Liver (tissue), 8 donors: ENCODE measurements at regions not wholly inside any gene's neighbourhood (a gene's known extent, or its start where the extent isn't known, plus 50 kb on each side); places are given as distances from the start of the nearest gene placed in this dataset.

Experiments
- DNase-seq: peaks from one replicate; pipeline ENCODE4 v3.0.0-alpha.2; 2017; ENCODE audit warnings: low spot score
- H3K27ac ChIP-seq, 2 donors: one replicate each; pipeline ENCODE4 v1.7.0; 2013; ENCODE audit warnings: inconsistent platforms in 2 of 2, low read length in 2 of 2, control low read depth in 1 of 2, low read depth in 1 of 2, mild to moderate bottlenecking in 1 of 2
- H3K27me3 ChIP-seq, 4 donors: one replicate each; pipeline versions ENCODE4 v1.6.1 to v1.7.0; 2013; ENCODE audit warnings: low read length in 3 of 4, inconsistent platforms in 1 of 4, mild to moderate bottlenecking in 1 of 4, moderate library complexity in 1 of 4; ENCODE audit not compliant: control insufficient read depth in 4 of 4, insufficient read depth in 4 of 4
- H3K36me3 ChIP-seq, 4 donors: one replicate each; pipeline versions ENCODE4 v1.6.1 to v1.7.0; 2013; ENCODE audit warnings: low read length in 3 of 4, mild to moderate bottlenecking in 3 of 4, low read depth in 1 of 4, moderate library complexity in 1 of 4; ENCODE audit not compliant: control insufficient read depth in 4 of 4, insufficient read depth in 3 of 4
- H3K4me1 ChIP-seq, 4 donors: one replicate each; pipeline versions ENCODE4 v1.6.1 to v1.7.0; 2013; ENCODE audit warnings: low read length in 3 of 4, mild to moderate bottlenecking in 3 of 4, moderate library complexity in 1 of 4; ENCODE audit not compliant: control insufficient read depth in 4 of 4, insufficient read depth in 4 of 4
- H3K4me3 ChIP-seq, 3 donors: one replicate each; pipeline versions ENCODE4 v1.6.1 to v1.7.0; 2013; ENCODE audit warnings: low read length in 3 of 3, control low read depth in 1 of 3, low read depth in 1 of 3, mild to moderate bottlenecking in 1 of 3
- H3K9ac ChIP-seq, 2 donors: one replicate each; pipeline ENCODE4 v1.7.0; 2013; ENCODE audit warnings: low read length in 2 of 2, mild to moderate bottlenecking in 2 of 2, moderate library complexity in 2 of 2, control low read depth in 1 of 2, low read depth in 1 of 2
- H3K9me3 ChIP-seq, 4 donors: one replicate each; pipeline versions ENCODE4 v1.6.1 to v1.7.0; 2013; ENCODE audit warnings: low read length in 3 of 4; ENCODE audit not compliant: control insufficient read depth in 4 of 4
- EGR1 ChIP-seq, 2 donors: IDR thresholded peaks; 2 replicates each; pipeline ENCODE4 v1.6.1; 2016 to 2018; ENCODE audit warnings: antibody characterized with exemption in 2 of 2, low read depth in 2 of 2
- FOXA1 ChIP-seq: IDR thresholded peaks from 2 replicates; pipeline ENCODE4 v1.6.1; 2016; ENCODE audit warnings: antibody characterized with exemption
- FOXA2 ChIP-seq: IDR thresholded peaks from 2 replicates; pipeline ENCODE4 v1.6.1; 2016; ENCODE audit warnings: antibody characterized with exemption
- GABPA ChIP-seq, 2 donors: IDR thresholded peaks in 1 of 2; conservative IDR thresholded peaks in 1 of 2; 2 replicates each; pipeline ENCODE4 v1.6.1; 2016; ENCODE audit warnings: antibody characterized with exemption in 2 of 2, mild to moderate bottlenecking in 1 of 2, moderate library complexity in 1 of 2
- HNF4A ChIP-seq, 2 donors: conservative IDR thresholded peaks; 2 replicates each; pipeline ENCODE4 v1.6.1; 2016; ENCODE audit warnings: antibody characterized with exemption in 2 of 2, mild to moderate bottlenecking in 2 of 2
- HNF4G ChIP-seq: IDR thresholded peaks from 2 replicates; pipeline ENCODE4 v1.6.1; 2016; ENCODE audit warnings: antibody characterized with exemption
- JUND ChIP-seq, 2 donors: IDR thresholded peaks; 2 replicates each; pipeline ENCODE4 v1.6.1; 2016; ENCODE audit warnings: antibody characterized with exemption in 2 of 2
- RAD21 ChIP-seq, 2 donors: IDR thresholded peaks; 2 replicates each; pipeline ENCODE4 v1.6.1; 2016; ENCODE audit warnings: antibody characterized with exemption in 2 of 2, mild to moderate bottlenecking in 2 of 2
- REST ChIP-seq: IDR thresholded peaks from 2 replicates; pipeline ENCODE4 v1.6.1; 2016; ENCODE audit warnings: antibody characterized with exemption, mild to moderate bottlenecking
- RXRA ChIP-seq, 2 donors: IDR thresholded peaks; 2 replicates each; pipeline ENCODE4 v1.6.1; 2017 to 2018; ENCODE audit warnings: antibody characterized with exemption in 2 of 2, mild to moderate bottlenecking in 1 of 2
- SP1 ChIP-seq: IDR thresholded peaks from 2 replicates; pipeline ENCODE4 v1.6.1; 2018; ENCODE audit warnings: antibody characterized with exemption, mild to moderate bottlenecking
- YY1 ChIP-seq: IDR thresholded peaks from 2 replicates; pipeline ENCODE4 v1.6.1; 2016; ENCODE audit warnings: antibody characterized with exemption, mild to moderate bottlenecking
- WGBS: extraction: QIAGEN DNeasy Blood & Tissue Kit; methylation state at CpG from one replicate; pipeline ENCODE4 v1.1.7; 2013; 5-methylcytosine and 5-hydroxymethylcytosine counted together
- TF ChIP-seq, protein P1 (sequence below): fragments of 150-350 bp; IDR thresholded peaks from 2 replicates; pipeline ENCODE4 v1.5.1; 2017; ENCODE audit warnings: improper control_type of control experiment, low read depth, low read length; ENCODE audit not compliant: missing input control
- TF ChIP-seq, protein P2 (sequence below): IDR thresholded peaks from 2 replicates; pipeline ENCODE4 v1.6.1; 2016; ENCODE audit warnings: antibody characterized with exemption
- TF ChIP-seq, protein P3 (sequence below): IDR thresholded peaks from 2 replicates; pipeline ENCODE4 v1.6.1; 2016; ENCODE audit warnings: antibody characterized with exemption
- donor health status: healthy.
- donor health status: healthy.
- donor health status: healthy.
- donor health status: healthy.
- donor health status: healthy.

- no peak overlapping the region for H3K9ac ChIP-seq
- DNase-seq, result no peak
- H3K36me3 ChIP-seq, result no peaks in the 10 kb centered on the region
- H3K4me3 ChIP-seq, result no peak overlapping the region
- H3K27ac ChIP-seq, result no peak overlapping the region
- no peak for TF ChIP-seq FOXA2
- TF ChIP-seq SP1, result no peak
- no peak for TF ChIP-seq HNF4G
- TF ChIP-seq, protein P1, sequence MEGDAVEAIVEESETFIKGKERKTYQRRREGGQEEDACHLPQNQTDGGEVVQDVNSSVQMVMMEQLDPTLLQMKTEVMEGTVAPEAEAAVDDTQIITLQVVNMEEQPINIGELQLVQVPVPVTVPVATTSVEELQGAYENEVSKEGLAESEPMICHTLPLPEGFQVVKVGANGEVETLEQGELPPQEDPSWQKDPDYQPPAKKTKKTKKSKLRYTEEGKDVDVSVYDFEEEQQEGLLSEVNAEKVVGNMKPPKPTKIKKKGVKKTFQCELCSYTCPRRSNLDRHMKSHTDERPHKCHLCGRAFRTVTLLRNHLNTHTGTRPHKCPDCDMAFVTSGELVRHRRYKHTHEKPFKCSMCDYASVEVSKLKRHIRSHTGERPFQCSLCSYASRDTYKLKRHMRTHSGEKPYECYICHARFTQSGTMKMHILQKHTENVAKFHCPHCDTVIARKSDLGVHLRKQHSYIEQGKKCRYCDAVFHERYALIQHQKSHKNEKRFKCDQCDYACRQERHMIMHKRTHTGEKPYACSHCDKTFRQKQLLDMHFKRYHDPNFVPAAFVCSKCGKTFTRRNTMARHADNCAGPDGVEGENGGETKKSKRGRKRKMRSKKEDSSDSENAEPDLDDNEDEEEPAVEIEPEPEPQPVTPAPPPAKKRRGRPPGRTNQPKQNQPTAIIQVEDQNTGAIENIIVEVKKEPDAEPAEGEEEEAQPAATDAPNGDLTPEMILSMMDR, result no peak
- no peak for TF ChIP-seq EGR1 (IDR thresholded peaks at IDR 0.05; ENCODE audit: low read depth in 2 of 2)
- no peak for TF ChIP-seq RAD21 (IDR thresholded peaks at IDR 0.05)
- no peak for TF ChIP-seq GABPA (IDR thresholded peaks at IDR 0.05 in 1 of 2, conservative IDR thresholded peaks at IDR 0.05 in 1 of 2)
- no peak for TF ChIP-seq FOXA1
- TF ChIP-seq, protein P2, sequence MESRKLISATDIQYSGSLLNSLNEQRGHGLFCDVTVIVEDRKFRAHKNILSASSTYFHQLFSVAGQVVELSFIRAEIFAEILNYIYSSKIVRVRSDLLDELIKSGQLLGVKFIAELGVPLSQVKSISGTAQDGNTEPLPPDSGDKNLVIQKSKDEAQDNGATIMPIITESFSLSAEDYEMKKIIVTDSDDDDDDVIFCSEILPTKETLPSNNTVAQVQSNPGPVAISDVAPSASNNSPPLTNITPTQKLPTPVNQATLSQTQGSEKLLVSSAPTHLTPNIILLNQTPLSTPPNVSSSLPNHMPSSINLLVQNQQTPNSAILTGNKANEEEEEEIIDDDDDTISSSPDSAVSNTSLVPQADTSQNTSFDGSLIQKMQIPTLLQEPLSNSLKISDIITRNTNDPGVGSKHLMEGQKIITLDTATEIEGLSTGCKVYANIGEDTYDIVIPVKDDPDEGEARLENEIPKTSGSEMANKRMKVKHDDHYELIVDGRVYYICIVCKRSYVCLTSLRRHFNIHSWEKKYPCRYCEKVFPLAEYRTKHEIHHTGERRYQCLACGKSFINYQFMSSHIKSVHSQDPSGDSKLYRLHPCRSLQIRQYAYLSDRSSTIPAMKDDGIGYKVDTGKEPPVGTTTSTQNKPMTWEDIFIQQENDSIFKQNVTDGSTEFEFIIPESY, result no peak
- no peak for TF ChIP-seq REST
- TF ChIP-seq JUND (IDR thresholded peaks at IDR 0.05), result no peak
- TF ChIP-seq RXRA (IDR thresholded peaks at IDR 0.05), result no peak
- TF ChIP-seq, protein P3, sequence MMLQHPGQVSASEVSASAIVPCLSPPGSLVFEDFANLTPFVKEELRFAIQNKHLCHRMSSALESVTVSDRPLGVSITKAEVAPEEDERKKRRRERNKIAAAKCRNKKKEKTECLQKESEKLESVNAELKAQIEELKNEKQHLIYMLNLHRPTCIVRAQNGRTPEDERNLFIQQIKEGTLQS, result no peak
- no peak for TF ChIP-seq HNF4A (conservative IDR thresholded peaks at IDR 0.05)
- peaks cover 0 to 5% (median 0%) of the 10 kb centered on the region in 4 donors for H3K27me3 ChIP-seq
- no peaks in the 10 kb centered on the region for H3K4me1 ChIP-seq
- H3K9me3 ChIP-seq, result peaks cover 0 to 3% (median 0%) of the 10 kb centered on the region in 4 donors
- WGBS, result 69% methylated on average over 5 of the region's 5 CpGs
Observed at GRCh38 chr3:193134856-193135255, 106.2 kb upstream of the PLAAT1 start.

GRCh38 chr3:193140381-193140780 lies 100.6 kb upstream of the PLAAT1 start:
- Histone ChIP-seq H3K36me3 (no peaks in the 10 kb centered on the region), H3K4me1 (no peaks in the 10 kb centered on the region), H3K9me3 (no peaks in the 10 kb centered on the region), H3K27me3 (no peaks in the 10 kb centered on the region), H3K9ac (no peak overlapping the region), H3K4me3 (no peak overlapping the region), H3K27ac (no peak overlapping the region)
- TF ChIP-seq YY1 (no peak), HNF4A (conservative IDR thresholded peaks at IDR 0.05) (no peak)
- no peak for DNase-seq
- WGBS, result 79% methylated on average over 2 of the region's 2 CpGs
